22Rv1 (cell line): ENCODE measurements at regions not wholly inside any gene's neighbourhood (a gene's known extent, or its start where the extent isn't known, plus 50 kb on each side); places are given as distances from the start of the nearest gene placed in this dataset.

ENCODE experiments used
- CTCF ChIP-seq: fragments of 450-650 bp; IDR thresholded peaks from 2 replicates; pipeline ENCODE4 v1.5.1; 2017; ENCODE audit warnings: mild to moderate bottlenecking
- ZFX ChIP-seq: fragments of 450-650 bp; IDR thresholded peaks from 2 replicates; pipeline ENCODE4 v1.6.1; 2017; ENCODE audit warnings: antibody characterized with exemption, borderline replicate concordance

- TF ChIP-seq CTCF (no peak), ZFX (no peak)
These were observed 111.9 kb upstream of the UGP2 start for GRCh38 chr2:63729831-63730230.
